ENCODE measurements at regions not wholly inside any gene's neighbourhood (a gene's known extent, or its start where the extent isn't known, plus 50 kb on each side); places are given as distances from the start of the nearest gene placed in this dataset.

- Histone ChIP-seq H3K4me3 (no peak overlapping the region), H3K36me3 (no peaks in the 10 kb centered on the region), H3K4me1 (ENCODE audit: control insufficient read depth in 1 of 2, low read depth in 2 of 2) (peaks cover 18 to 44% of the 10 kb centered on the region in 2 donors), H3K9me3 (no peaks in the 10 kb centered on the region), H3K27ac (no peak overlapping the region), H3K27me3 (replicated peaks; ENCODE audit: insufficient read depth) (no peaks in the 10 kb centered on the region)
- no peak for DNase-seq (ENCODE audit: low spot score)
- TF ChIP-seq CTCF (IDR thresholded peaks at IDR 0.05) = no peak
- ATAC-seq (ENCODE audit: insufficient number of reproducible peaks, low FRiP score, low read depth) = no peak
These were observed 223.4 kb downstream of the DRD1 start for GRCh38 chr5:175220549-175220948.

- Histone ChIP-seq H3K27me3 (replicated peaks; ENCODE audit: insufficient read depth) (no peaks in the 10 kb centered on the region), H3K27ac (no peak overlapping the region), H3K4me3 (no peak overlapping the region), H3K9me3 (no peaks in the 10 kb centered on the region), H3K36me3 (no peaks in the 10 kb centered on the region), H3K4me1 (ENCODE audit: control insufficient read depth in 1 of 2, low read depth in 2 of 2) (peaks cover 24 to 56% of the 10 kb centered on the region in 2 donors)
- no peak for TF ChIP-seq CTCF (IDR thresholded peaks at IDR 0.05)
- DNase-seq (ENCODE audit: low spot score) (no peak), ATAC-seq (ENCODE audit: insufficient number of reproducible peaks, low FRiP score, low read depth) (no peak)
These were observed 224.6 kb downstream of the DRD1 start for GRCh38 chr5:175219366-175219765.

- Histone ChIP-seq H3K4me3 (peak overlapping the region; percentile 46), H3K9me3 (no peaks in the 10 kb centered on the region), H3K4me1 (ENCODE audit: control insufficient read depth in 1 of 2, low read depth in 2 of 2) (peaks cover 24 to 67% of the 10 kb centered on the region in 2 donors), H3K36me3 (no peaks in the 10 kb centered on the region), H3K27ac (peak overlapping the region; percentile 84 to 89), H3K27me3 (replicated peaks; ENCODE audit: insufficient read depth) (no peaks in the 10 kb centered on the region)
- no peak for TF ChIP-seq CTCF (IDR thresholded peaks at IDR 0.05)
- DNase-seq (ENCODE audit: low spot score) = peak; percentile 57
- peak; percentile 81 for ATAC-seq (ENCODE audit: insufficient number of reproducible peaks, low FRiP score, low read depth)
These were observed 227.0 kb downstream of the DRD1 start for GRCh38 chr5:175216991-175217390.

GRCh38 chr5:175215906-175216305 lies 228.1 kb downstream of the DRD1 start:
- ATAC-seq (ENCODE audit: insufficient number of reproducible peaks, low FRiP score, low read depth) = no peak
- Histone ChIP-seq H3K36me3 (no peaks in the 10 kb centered on the region), H3K4me1 (ENCODE audit: control insufficient read depth in 1 of 2, low read depth in 2 of 2) (peaks cover 24 to 67% of the 10 kb centered on the region in 2 donors), H3K27me3 (replicated peaks; ENCODE audit: insufficient read depth) (no peaks in the 10 kb centered on the region), H3K4me3 (no peak overlapping the region), H3K9me3 (no peaks in the 10 kb centered on the region), H3K27ac (peak overlapping the region; percentile 84 to 89)
- no peak for DNase-seq (ENCODE audit: low spot score)
- no peak for TF ChIP-seq CTCF (IDR thresholded peaks at IDR 0.05)

GRCh38 chr5:175214152-175214551 lies 229.8 kb downstream of the DRD1 start:
- H3K27ac ChIP-seq = no peak overlapping the region
- no peak overlapping the region for H3K4me3 ChIP-seq
- ATAC-seq (ENCODE audit: insufficient number of reproducible peaks, low FRiP score, low read depth) = peak; percentile 84
- peaks cover 24 to 57% of the 10 kb centered on the region in 2 donors for H3K4me1 ChIP-seq (ENCODE audit: control insufficient read depth in 1 of 2, low read depth in 2 of 2)
- H3K9me3 ChIP-seq = no peaks in the 10 kb centered on the region
- peak; percentile 77 for DNase-seq (ENCODE audit: low spot score)
- no peaks in the 10 kb centered on the region for H3K27me3 ChIP-seq (replicated peaks; ENCODE audit: insufficient read depth)
- no peak for TF ChIP-seq CTCF (IDR thresholded peaks at IDR 0.05)
- H3K36me3 ChIP-seq = no peaks in the 10 kb centered on the region

Data from thoracic aorta (tissue), 2 donors.